Kidney tubule cell (primary cell): ENCODE measurements at regions not wholly inside any gene's neighbourhood (a gene's known extent, or its start where the extent isn't known, plus 50 kb on each side); places are given as distances from the start of the nearest gene placed in this dataset.
"Not testable (repeated sequence)": the region's sequence is repeated elsewhere in the genome, so short reads cannot be mapped to it uniquely, and the experiment has no call there.

ENCODE experiments used
- DNase-seq: peaks from one replicate; pipeline ENCODE4 v3.0.0-alpha.2; 2018; ENCODE audit warnings: low spot score

DNA sequence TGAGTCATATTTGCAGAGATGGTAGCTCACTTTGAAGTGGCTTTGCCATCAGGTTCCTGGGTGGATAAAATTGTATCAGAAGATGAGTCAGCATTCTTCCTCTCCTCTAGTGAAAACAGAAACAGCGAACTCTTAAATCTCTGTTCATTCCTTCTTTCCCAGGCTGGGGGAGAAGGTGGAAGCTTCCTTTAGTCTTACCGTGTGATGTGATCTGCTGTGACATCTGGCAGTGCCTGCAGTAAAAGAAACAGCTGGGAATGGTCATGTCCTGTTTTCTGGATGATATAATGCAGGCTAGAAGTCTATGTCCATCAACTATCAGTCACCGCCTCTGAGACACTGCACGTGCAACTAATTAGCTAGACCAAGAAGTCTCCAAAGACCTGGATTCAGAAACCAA lies 171.6 kb downstream of the VAPA start:
- no peak for DNase-seq

DNA sequence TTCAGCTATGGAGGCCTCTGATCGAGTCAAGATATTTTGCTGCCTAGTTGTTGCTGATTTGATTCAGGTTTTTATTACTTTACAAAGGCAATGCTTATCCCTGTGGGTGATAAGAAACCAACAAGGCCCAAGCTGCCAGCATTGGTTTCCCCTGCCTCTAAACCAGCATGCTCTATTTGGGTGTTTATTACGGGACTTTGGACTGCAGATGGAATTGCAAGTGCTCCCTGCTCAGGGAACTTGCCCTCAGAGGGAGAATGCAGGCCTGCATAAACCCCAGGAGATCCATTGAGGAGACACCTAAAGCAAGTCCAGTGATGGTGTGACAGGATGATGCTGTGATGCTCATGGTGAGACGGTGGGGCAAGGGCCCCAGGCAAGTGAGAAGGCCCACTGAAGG lies 172.1 kb downstream of the VAPA start:
- DNase-seq, result no peak

DNA sequence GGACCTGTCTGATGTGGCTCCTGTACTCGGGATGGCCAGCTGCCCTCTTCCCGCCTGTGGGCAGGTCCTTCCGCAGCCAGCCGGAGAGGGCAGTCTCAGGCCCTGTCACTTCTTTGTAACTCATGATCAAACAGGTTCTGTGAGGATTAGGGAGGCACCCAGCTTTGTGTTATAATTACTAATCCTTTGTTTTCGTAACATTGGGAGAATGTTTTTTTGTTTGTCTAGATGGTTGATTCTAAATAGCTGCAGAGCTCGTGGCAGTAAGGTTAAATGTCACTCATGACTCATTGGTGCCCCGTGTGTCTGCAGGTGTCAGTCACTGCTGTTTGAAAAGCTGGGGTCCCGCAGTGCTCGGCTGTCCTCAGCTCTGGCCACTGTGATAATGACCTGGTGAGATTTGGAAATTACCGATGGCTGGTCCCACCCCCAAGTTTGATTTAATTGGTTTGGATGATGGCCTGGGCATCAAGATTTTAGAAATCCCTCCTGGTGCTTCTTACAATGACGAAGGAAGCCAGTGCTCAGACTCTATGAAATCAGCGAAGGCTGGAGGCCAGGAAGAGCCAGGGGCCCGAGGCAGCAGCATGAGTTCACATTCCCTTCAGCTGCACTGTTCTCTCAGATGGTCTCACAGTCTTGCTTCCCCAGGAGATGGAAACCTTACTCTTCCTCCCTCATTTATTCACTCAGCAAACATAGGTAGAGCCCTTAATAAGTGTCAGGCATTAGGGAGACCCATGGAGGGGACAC lies 172.8 kb downstream of the VAPA start:
- no peak for DNase-seq

DNA sequence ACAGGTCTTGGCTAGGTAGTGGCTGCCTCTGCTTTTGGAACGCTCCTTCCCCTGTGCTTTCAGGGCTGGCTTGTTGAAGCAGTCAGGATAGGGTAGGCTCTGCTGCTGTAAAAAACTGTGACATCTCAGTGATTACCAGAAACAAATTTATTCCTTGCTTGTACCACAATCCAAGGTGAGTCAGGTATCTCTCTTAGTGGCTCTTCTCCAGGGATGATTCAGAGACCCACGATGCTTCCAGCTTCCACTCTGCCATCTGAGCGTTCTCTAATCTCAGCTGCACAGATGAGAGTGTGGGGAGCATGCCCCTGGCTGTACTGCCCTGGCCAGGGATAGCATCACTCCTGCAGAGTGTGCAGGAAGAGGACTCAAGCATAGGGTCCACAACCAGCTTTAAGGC lies 174.9 kb downstream of the VAPA start:
- no peak for DNase-seq

DNA sequence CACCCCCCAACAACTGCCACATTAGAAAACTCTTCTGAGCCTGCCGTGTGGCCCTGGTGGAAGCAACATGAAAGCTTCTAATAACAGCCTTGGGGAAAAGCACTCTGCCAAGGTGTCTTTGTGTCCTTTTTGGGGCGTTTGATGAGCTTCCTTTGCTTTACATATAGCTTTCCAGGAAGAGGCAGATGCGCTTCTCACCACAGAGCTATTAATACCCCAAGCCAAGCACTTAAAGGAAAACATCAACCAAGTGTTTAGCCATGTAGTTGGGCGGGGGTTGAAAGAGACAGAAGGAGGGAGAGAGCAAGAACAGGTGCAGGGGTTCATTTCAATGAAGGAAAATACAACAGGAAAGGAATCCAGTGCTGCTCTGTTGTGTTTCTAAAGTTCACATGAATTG lies 176.1 kb downstream of the VAPA start:
- no peak for DNase-seq

DNA sequence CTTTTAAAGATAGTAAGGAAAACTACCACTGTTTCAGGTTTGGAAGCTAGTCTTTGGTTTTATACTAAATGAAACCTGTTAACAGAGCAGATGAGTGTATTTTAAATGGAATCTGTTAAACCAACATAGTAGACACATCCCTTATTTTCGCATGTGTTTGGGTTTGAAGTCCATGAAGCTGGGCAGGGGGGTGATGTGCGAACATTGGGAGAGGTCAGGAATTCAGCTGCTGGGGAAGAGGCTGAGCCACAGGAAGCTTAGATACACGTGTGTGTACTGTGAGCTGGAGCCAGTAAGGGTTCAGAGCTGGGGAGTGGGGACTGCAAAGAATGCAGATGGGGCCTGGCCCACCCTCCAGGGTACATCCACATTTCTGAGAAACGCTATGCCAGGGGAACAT lies 176.9 kb downstream of the VAPA start:
- no peak for DNase-seq

DNA sequence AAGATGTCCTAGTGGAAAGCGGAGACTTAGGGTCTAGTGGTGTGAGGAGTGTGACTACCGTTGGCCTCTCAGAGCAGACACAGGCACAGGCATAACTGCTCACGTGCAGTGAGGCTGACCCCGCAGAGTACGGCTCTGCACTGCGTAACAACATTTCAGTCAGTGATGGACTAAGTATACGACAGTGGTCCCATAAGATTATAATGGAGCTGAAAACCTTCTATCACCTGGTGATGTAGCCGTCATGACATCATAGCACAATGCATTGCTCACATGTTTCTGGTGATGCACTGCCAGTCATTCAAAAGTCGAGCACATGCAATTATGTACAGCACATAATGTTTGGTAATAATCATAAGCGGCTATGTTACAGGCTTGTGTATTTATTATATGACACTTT lies 179.6 kb downstream of the VAPA start:
- DNase-seq, result no peak

DNA sequence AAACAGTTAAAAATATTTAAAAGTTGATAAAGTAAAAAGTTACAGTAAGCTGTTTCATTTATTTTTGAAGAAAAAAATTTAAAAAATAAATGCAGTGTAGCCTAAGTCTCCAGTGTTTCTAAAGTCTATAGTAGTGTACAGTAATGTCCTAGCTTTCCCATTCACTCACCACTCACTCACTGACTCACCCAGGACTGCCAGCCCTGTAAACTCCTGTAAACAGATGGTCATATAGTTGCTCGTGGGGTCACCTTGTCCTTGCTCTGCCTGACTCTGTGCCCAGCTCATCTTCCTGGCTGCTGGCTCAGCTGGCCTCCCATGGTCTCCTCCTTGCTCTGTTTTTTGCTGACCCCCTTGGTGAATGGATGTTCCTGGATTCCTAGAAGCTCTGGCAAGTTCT lies 180.3 kb downstream of the VAPA start:
- peak; percentile 2 for DNase-seq

DNA sequence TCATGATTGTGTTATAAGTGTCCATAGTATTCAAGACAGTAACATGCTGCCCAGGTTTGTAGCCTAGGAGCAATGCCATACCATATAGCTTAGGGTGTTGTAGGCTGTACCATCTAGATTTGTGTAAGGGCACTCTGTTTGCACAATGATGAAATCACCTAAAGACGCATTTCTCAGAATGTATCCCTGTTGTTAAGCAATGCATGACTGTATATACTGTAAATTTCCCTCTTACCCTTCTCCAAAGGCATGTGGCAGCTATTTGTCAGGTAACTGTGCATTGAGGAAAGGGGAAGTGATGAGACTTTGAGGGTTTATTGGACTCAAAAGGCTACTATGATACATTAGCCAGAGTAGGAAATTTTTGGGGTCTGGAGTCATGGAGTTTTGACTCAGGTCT lies 180.8 kb downstream of the VAPA start:
- no peak for DNase-seq

DNA sequence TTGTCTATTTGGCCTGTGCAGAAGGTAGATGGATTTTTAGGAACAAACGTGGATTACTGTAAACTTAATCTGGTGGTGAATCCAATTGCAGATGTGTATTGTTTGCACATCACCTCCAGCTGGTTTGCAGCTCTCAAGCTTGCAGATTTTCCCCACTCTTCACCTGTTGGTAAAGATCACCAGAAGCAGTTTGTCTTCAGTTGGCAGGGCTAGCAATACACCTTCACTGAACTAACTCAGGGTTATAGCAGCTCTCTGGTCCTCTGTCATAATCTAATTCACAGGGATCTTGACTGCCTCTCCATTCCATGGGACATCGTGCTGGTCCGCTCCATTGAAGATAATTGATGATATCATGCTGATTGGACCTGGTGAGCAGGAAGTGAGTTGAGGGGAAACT lies 181.5 kb downstream of the VAPA start:
- no peak for DNase-seq

DNA sequence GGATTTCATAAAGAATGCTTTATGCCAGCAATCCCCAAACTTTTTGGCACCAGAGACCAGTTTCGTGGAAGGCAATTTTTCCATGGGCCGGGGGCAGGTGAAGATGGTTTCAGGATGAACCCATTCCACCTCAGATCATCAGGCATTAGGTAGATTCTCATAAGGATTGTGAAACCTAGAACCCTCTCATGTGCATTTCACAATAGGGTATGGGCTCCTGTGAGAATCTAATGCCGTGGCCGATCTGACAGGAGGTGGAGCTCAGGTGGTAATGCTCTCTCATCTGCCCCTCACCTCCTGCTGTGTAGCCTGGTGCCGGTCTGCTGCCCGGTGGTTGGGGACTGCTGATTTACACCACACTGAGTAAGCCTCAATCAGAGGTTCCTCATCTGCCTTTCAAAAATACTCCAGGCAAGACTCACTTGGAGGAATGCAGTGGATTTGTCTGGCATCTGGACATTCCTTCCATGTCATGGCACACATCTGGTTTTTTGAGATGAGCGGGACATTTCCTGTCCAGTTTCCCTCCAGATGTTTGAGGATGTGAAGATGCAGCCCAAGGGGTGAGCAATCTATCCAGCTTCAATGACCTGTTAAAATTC lies 185.8 kb downstream of the VAPA start:
- no peak for DNase-seq

DNA sequence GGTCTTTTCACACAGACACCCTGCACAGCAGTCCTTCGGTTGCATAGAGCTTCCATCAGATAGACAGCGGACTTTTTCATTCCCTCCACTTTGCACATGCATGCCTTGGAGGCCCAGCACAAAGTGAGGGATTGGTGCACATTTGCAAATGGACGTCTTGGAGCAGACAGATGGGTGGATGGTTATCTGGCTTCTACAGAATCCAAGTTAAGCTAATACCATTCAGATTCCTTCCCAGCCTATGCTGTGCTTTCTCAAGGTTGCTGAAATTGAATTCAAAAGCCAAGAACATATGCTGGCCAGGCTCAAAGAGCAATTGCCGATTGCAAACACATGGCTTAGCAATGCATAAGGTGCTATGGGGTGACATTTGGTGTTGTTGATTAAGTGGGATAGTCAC lies 186.4 kb downstream of the VAPA start:
- DNase-seq, result no peak

DNA sequence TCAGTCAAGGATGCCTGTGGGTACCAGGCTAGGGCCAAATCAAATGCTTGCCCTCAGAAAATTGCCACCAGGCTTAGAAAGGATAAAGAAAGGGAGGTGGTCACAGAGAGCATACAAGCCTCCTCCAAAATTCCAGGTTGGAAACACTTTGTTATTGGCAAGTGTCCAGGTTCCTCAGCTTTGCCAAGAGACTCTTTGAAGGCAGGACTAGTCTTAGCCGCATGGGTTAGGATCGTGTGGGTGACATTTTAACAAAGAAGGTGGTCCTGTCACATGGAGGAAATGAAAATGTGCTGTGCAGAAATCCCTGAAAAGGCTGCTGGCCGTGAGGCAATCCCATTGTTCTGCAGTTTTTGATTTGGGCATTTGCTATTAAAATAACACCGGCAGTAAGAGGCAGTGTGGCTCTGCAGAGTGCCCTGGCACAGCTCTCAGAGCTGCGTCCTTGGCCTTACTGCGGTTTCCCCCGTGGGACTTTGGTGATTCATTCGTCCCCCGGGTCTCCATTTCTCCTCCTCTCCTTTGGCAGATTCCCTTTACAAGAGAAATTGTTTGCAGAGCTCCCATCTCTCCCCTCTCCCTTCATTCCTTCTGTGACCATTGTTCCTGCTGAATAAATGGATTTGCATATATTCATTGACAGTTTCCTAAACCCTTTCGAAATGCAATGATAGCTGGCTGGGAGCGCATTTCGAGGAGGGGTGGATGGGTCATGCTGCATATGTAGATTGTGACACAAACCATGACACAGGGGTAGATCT lies 187.3 kb downstream of the VAPA start:
- DNase-seq, result no peak

DNA sequence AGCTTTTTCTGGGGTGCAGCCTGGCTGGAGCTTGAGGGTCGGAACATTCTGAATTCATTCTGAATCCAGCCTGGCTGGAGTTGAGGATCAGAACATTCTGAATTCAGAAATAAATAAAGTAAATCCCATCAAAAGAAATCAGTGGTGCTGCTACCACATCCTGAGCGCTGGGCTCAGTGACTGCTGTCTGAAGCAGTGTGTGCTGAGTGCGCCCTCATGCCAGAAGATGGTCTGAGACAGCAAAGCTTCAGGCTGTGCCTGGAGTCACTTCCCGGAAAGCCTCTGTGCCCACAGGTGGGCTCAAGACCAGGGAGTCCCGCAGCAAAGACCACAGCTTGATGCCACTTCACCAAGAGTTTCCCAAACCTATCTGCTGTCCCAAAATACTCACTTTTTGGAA lies 187.9 kb downstream of the VAPA start:
- no peak for DNase-seq

DNA sequence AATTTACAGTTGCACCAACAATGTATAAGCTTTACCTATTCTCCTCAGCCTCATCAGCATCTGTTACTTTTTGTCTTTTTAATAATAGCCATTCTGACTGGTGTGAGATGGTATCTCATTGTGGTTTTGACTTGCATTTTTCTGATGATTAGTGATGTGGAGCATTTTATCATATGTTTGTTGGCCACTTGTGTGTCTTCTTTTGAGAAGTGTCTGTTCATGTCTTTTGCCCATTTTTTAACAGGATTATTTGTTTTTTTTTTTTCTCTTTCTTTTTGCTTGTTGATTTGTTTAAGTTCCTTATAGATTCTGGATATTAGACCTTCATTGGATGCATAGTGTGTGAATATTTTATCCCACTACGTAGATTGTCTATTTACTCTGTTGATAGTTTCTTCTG lies 191.3 kb downstream of the VAPA start:
- DNase-seq, result not testable (repeated sequence)

DNA sequence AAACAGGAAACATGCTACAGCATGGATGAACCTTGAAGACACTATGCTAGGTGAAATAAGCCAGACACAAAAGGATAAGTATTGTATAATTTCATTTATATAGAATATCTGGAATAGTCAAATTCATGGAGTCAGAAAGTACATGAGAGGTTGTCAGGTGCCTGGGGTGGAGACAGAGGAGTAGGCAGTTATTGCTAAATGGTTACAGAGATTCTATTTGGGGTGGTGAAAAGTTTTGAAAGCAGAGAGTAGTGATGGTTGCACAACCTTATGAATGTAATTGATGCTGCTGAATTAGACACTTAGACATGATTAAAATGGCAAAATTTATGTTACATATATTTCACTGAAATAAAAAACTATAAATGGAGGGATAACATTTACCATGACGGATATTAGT lies 197.4 kb downstream of the VAPA start:
- DNase-seq, result no peak

DNA sequence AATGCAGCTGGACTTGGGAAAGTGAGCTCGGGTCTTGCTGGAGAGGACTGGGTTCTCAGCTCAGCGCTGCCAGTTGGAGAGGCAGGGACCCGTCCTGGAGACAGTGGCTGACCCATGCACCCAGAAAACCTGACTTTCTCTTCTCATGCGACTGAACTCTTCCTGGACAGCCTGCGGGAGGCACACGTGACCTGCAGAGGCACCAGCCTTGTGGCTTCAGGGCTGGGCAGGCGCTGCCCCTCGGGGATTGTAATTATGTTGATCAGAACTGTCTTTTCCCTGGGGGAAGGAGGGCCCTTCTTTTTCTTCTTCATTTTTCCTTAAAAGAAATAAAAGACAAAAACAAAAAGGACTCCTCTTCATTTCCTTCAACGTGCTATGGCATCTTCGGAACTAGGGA lies 198.1 kb downstream of the VAPA start:
- DNase-seq, result no peak

DNA sequence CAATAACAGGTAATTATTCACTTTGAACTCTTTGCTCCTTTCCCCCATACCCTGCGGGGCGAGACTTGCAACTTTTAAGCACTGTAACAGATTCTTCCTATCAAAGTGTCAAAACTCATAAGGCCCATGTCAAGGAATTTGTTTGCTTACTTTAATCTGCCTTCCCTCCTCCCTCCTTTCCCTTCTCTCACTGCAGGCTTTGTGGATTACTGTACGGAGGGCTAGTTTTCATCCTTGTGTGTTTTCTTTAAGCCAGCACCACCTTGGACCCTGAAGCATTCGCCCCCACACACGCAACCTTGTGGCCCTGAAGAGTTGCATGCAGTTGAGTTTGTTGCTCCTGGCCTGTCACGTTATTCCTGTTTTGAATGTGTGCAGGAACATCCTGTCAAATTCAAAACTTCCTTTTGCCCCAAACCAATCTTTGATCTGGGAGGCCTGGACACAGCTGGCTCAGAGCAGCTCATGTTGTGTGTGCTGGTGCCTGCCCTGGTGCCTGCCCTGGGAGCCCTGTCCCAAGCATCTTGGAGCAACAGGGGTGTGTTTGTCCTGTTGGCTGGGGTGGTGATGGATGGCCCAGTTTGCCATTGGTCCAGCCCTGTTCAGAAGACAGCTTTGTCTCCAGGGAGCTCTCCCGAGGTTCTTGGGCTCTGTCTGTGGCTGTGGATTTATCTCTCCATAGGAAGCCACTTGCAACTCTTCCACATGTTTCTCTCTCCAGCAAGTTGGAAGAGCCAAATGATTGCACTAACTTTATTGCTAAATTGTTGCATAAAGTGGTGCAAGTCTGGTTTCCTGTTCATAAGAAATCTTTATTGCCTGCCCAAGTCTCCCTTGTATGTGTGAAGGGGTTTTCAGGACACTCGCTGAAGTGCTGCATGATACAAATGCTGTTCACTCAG lies 199.6 kb downstream of the VAPA start:
- DNase-seq, result no peak

DNA sequence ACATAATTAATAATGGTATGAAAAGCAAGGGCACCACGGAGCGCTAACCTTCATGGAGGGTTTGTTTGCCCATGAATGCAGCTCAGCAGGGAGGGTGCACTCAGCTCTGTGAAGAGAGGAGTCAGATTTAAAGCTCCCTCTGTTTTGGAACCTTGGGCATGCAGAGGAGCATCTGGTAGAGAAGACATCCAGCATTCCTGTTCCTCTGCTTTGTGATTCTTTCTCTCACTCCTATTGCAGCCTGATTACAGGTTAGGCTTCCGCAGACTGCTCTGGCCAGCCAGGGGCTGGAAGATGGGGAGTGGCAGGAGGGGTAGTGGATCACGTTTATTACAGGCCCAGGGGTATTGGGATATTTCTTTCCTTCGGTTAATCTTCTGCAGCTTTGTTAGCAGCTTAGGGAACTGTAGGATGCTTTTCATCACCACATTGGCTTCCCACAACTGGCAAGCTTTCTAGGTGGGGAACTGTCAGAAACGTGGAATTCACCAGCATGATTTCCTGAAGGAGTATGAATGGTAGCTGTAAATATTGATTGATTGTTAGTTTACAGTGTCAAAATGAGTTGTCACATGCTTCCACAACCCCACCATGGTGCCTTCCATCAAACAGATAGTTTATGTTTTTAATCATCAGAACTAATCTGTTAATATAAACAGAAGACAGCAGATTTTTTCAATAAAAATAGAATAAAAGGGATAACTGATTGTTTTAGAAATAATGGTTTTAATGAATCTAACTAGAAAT lies 201.1 kb downstream of the VAPA start:
- no peak for DNase-seq

DNA sequence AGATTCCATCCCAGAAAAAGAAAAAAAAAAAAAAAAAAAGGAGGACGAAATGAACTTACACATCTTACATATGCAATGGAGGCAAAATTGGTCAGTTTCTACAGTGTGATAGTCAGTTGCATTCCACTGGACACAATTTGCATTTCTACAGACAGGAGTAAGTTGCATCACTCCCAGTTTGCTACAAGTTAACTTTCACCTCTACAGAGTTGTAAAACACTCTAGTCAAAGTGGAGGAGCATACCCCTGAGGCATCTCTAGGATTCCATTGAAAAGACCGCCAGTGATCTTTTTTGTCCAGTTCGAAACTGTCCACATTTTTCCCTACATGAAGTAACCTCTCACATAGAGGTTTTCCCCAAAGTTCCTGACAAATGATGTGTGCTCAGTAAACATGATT lies 202.8 kb downstream of the VAPA start:
- DNase-seq, result no peak

DNA sequence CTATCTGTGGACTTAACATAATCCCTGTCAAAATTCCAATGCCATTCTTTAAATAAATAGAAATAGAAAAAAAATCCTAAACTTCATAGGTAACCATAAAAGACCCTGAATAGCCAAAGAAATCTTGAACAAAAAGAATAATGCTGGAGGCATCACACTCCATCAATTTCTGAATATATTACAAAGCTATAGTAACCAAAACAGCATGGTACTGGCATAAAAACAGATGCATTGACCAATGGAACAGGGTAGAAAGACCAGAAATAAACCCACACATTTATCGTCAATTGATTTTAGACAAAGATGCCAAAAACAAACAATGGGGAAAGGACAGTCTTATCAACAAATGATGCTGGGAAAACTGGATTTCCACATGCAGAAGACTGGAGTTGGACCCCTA lies 205.7 kb downstream of the VAPA start:
- no peak for DNase-seq

DNA sequence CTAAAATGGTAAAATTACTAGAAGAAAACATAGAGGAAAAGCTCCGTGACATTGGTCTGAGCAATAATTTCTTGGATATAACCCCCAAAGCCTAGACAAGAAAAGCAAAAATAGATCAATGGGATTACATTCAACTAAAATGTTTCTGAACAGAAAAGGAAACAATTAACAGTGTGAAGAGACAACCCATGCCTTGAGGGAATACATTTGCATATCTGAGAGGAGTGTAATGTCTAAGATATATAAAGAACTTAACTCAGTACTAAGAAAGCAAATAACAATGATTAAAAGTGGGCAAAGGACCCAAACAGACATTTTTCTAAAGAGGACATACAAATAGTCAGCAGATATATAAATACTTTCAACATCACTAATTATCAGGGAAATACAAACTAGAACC lies 206.2 kb downstream of the VAPA start:
- DNase-seq, result no peak
